SK-N-SH treated with all-trans-retinoic acid at 6 μM for 48 hours (cell line): ENCODE measurements at regions not wholly inside any gene's neighbourhood (a gene's known extent, or its start where the extent isn't known, plus 50 kb on each side); places are given as distances from the start of the nearest gene placed in this dataset.

ENCODE experiments used
- ATAC-seq: fragments of 200-7000 bp; cut with Tn5 transposase; 3 replicates; pipeline ENCODE4 v1.9.1; 2020; ENCODE audit warnings: mild to moderate bottlenecking, moderate library complexity
- ARNTL ChIP-seq: fragments of 450-650 bp; formaldehyde crosslinking; IDR thresholded peaks from 2 replicates; pipeline ENCODE4 v1.5.0; 2020; ENCODE audit warnings: low read depth, mild to moderate bottlenecking, moderate library complexity, borderline replicate concordance
- BACH2 ChIP-seq: fragments of 250-450 bp; sonication (Bioruptor Pico); IDR thresholded peaks from 2 replicates; pipeline ENCODE4 v1.9.0; 2021; ENCODE audit warnings: mild to moderate bottlenecking, borderline replicate concordance
- CREB5 ChIP-seq: fragments of 250-450 bp; sonication (Bioruptor Pico); IDR thresholded peaks from 2 replicates; pipeline ENCODE4 v1.5.1; 2020; ENCODE audit warnings: low read depth, mild to moderate bottlenecking, moderate library complexity
- CSDC2 ChIP-seq: fragments of 250-450 bp; sonication (Bioruptor Pico); IDR thresholded peaks from 2 replicates; pipeline ENCODE4 v1.5.0; 2020; ENCODE audit warnings: mild to moderate bottlenecking, moderate library complexity
- ESRRG ChIP-seq: fragments of 250-450 bp; sonication (Bioruptor Pico); IDR thresholded peaks from 2 replicates; pipeline ENCODE4 v1.6.1; 2021; ENCODE audit warnings: mild to moderate bottlenecking
- GLIS3 ChIP-seq: fragments of 250-450 bp; sonication (Bioruptor Pico); IDR thresholded peaks from 2 replicates; pipeline ENCODE4 v1.5.0; 2020; ENCODE audit warnings: mild to moderate bottlenecking, moderate library complexity
- ISL1 ChIP-seq: fragments of 250-450 bp; sonication (Bioruptor Pico); IDR thresholded peaks from 2 replicates; pipeline ENCODE4 v2.1.2; 2022; ENCODE audit warnings: mild to moderate bottlenecking, moderate library complexity
- OSR1 ChIP-seq: fragments of 250-450 bp; sonication (Bioruptor Pico); IDR thresholded peaks from 2 replicates; pipeline ENCODE4 v1.8.0; 2022; ENCODE audit warnings: moderate library complexity, mild to moderate bottlenecking, inconsistent platforms
- PATZ1 ChIP-seq: fragments of 250-450 bp; sonication (Bioruptor Pico); IDR thresholded peaks from 2 replicates; pipeline ENCODE4 v1.8.0; 2020; ENCODE audit warnings: mild to moderate bottlenecking, moderate library complexity, borderline replicate concordance
- PPARA ChIP-seq: fragments of 250-450 bp; sonication (Bioruptor Pico); IDR thresholded peaks from 2 replicates; pipeline ENCODE4 v1.5.0; 2020; ENCODE audit warnings: mild to moderate bottlenecking, borderline replicate concordance
- RARB ChIP-seq: fragments of 250-450 bp; sonication (Bioruptor Pico); IDR thresholded peaks from 2 replicates; pipeline ENCODE4 v1.8.0; 2021; ENCODE audit warnings: mild to moderate bottlenecking, moderate library complexity
- TCF4 ChIP-seq: fragments of 250-450 bp; sonication (Bioruptor Pico); IDR thresholded peaks from 2 replicates; pipeline ENCODE4 v1.8.0; 2021; ENCODE audit warnings: mild to moderate bottlenecking, moderate library complexity, borderline replicate concordance
- TOX ChIP-seq: fragments of 250-450 bp; sonication (Bioruptor Pico); IDR thresholded peaks from 2 replicates; pipeline ENCODE4 v1.8.0; 2021; ENCODE audit warnings: mild to moderate bottlenecking, moderate library complexity, borderline replicate concordance
- TSHZ2 ChIP-seq: fragments of 250-450 bp; sonication (Bioruptor Pico); IDR thresholded peaks from 2 replicates; pipeline ENCODE4 v1.5.0; 2020; ENCODE audit warnings: mild to moderate bottlenecking, moderate library complexity
- ZC3H10 ChIP-seq: fragments of 250-450 bp; sonication (Bioruptor Pico); IDR thresholded peaks from 2 replicates; pipeline ENCODE4 v1.5.1; 2021; ENCODE audit warnings: mild to moderate bottlenecking, moderate library complexity
- ZFP3 ChIP-seq: fragments of 250-450 bp; sonication (Bioruptor Pico); IDR thresholded peaks from 2 replicates; pipeline ENCODE4 v1.5.0; 2020; ENCODE audit warnings: mild to moderate bottlenecking, moderate library complexity
- ZFP30 ChIP-seq: fragments of 450-650 bp; formaldehyde crosslinking; IDR thresholded peaks from 2 replicates; pipeline ENCODE4 v1.5.0; 2022; ENCODE audit warnings: mild to moderate bottlenecking, moderate library complexity
- ZNF565 ChIP-seq: fragments of 450-650 bp; formaldehyde crosslinking; conservative IDR thresholded peaks from 2 replicates; pipeline ENCODE4 v1.5.0; 2020; ENCODE audit warnings: low read depth, mild to moderate bottlenecking, moderate library complexity
- ZNF70 ChIP-seq: fragments of 450-650 bp; formaldehyde crosslinking; IDR thresholded peaks from 2 replicates; pipeline ENCODE4 v1.5.0; 2020; ENCODE audit warnings: mild to moderate bottlenecking, moderate library complexity
- ZNF8 ChIP-seq: fragments of 450-650 bp; formaldehyde crosslinking; IDR thresholded peaks from 2 replicates; pipeline ENCODE4 v1.5.0; 2020; ENCODE audit warnings: mild to moderate bottlenecking, moderate library complexity
- TF ChIP-seq, protein P1 (sequence below): fragments of 250-450 bp; sonication (Bioruptor Pico); IDR thresholded peaks from 2 replicates; pipeline ENCODE4 v1.8.0; 2021; ENCODE audit warnings: low read depth, mild to moderate bottlenecking, moderate library complexity, borderline replicate concordance
- TF ChIP-seq, protein P2 (sequence below): fragments of 250-450 bp; sonication (Bioruptor Pico); IDR thresholded peaks from 2 replicates; pipeline ENCODE4 v1.5.1; 2021; ENCODE audit warnings: mild to moderate bottlenecking, moderate library complexity

GRCh38 chr15:81567924-81568323, 193.9 kb upstream of the TMC3 start:
- no peak for TF ChIP-seq ZNF70
- no peak for TF ChIP-seq ZNF8 (CRISPR knock-in tag)
- TF ChIP-seq CREB5 (CRISPR knock-in tag) = no peak
- no peak for TF ChIP-seq TSHZ2 (CRISPR knock-in tag)
- no peak for TF ChIP-seq ISL1 (CRISPR knock-in tag)
- TF ChIP-seq, protein P1, sequence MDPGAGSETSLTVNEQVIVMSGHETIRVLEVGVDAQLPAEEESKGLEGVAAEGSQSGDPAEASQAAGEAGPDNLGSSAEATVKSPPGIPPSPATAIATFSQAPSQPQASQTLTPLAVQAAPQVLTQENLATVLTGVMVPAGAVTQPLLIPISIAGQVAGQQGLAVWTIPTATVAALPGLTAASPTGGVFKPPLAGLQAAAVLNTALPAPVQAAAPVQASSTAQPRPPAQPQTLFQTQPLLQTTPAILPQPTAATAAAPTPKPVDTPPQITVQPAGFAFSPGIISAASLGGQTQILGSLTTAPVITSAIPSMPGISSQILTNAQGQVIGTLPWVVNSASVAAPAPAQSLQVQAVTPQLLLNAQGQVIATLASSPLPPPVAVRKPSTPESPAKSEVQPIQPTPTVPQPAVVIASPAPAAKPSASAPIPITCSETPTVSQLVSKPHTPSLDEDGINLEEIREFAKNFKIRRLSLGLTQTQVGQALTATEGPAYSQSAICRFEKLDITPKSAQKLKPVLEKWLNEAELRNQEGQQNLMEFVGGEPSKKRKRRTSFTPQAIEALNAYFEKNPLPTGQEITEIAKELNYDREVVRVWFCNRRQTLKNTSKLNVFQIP (CRISPR knock-in tag) = no peak
- no peak for TF ChIP-seq PPARA (CRISPR knock-in tag)
- TF ChIP-seq, protein P2, sequence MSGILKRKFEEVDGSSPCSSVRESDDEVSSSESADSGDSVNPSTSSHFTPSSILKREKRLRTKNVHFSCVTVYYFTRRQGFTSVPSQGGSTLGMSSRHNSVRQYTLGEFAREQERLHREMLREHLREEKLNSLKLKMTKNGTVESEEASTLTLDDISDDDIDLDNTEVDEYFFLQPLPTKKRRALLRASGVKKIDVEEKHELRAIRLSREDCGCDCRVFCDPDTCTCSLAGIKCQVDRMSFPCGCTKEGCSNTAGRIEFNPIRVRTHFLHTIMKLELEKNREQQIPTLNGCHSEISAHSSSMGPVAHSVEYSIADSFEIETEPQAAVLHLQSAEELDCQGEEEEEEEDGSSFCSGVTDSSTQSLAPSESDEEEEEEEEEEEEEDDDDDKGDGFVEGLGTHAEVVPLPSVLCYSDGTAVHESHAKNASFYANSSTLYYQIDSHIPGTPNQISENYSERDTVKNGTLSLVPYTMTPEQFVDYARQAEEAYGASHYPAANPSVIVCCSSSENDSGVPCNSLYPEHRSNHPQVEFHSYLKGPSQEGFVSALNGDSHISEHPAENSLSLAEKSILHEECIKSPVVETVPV (CRISPR knock-in tag) = no peak
- no peak for TF ChIP-seq BACH2 (CRISPR knock-in tag)
- TF ChIP-seq ZC3H10 (CRISPR knock-in tag) = no peak
- no peak for TF ChIP-seq PATZ1 (CRISPR knock-in tag)
- no peak for TF ChIP-seq CSDC2 (CRISPR knock-in tag)
- TF ChIP-seq TCF4 = no peak
- TF ChIP-seq ZFP3 (CRISPR knock-in tag) = no peak
- TF ChIP-seq ZFP30 (CRISPR knock-in tag) = no peak
- no peak for TF ChIP-seq ZNF565
- no peak for TF ChIP-seq OSR1 (CRISPR knock-in tag)
- TF ChIP-seq ARNTL (CRISPR knock-in tag) = no peak
- ATAC-seq = no peak

- ATAC-seq = no peak
- TF ChIP-seq ISL1 (CRISPR knock-in tag) (peak; percentile 33; the same call in 1 of the 2 replicates), TSHZ2 (CRISPR knock-in tag) (no peak)
Measured at GRCh38 chr15:81562986-81563385, 189.0 kb upstream of the TMC3 start.

GRCh38 chr15:81560405-81560804, 186.4 kb upstream of the TMC3 start:
- TF ChIP-seq, protein P1 (CRISPR knock-in tag) = no peak
- TF ChIP-seq, protein P2 (CRISPR knock-in tag) = no peak
- TF ChIP-seq GLIS3 (CRISPR knock-in tag) (no peak), ISL1 (CRISPR knock-in tag) (no peak), RARB (CRISPR knock-in tag) (no peak), ESRRG (CRISPR knock-in tag) (no peak), ZFP30 (CRISPR knock-in tag) (no peak), ZC3H10 (CRISPR knock-in tag) (no peak), OSR1 (CRISPR knock-in tag) (no peak), ZNF565 (no peak), ARNTL (CRISPR knock-in tag) (no peak), TCF4 (no peak), TOX (no peak)
- ATAC-seq = no peak
